GM19397 (cell line): ENCODE measurements at regions not wholly inside any gene's neighbourhood (a gene's known extent, or its start where the extent isn't known, plus 50 kb on each side); places are given as distances from the start of the nearest gene placed in this dataset.
"Not testable (repeated sequence)": the region's sequence is repeated elsewhere in the genome, so short reads cannot be mapped to it uniquely, and the experiment has no call there.

ENCODE experiments used
- ATAC-seq: cut with Tn5 transposase; IDR thresholded peaks from one replicate; pipeline ENCODE4 v1.9.1; 2021; ENCODE audit warnings: mild to moderate bottlenecking, moderate library complexity; ENCODE audit not compliant: unreplicated experiment

- no peak for ATAC-seq
Observed at GRCh38 chr4:111228874-111229273, 606.0 kb upstream of the PITX2 start.

GRCh38 chr4:111230265-111230664 is 607.4 kb upstream of the PITX2 start:
- no peak for ATAC-seq

DNA sequence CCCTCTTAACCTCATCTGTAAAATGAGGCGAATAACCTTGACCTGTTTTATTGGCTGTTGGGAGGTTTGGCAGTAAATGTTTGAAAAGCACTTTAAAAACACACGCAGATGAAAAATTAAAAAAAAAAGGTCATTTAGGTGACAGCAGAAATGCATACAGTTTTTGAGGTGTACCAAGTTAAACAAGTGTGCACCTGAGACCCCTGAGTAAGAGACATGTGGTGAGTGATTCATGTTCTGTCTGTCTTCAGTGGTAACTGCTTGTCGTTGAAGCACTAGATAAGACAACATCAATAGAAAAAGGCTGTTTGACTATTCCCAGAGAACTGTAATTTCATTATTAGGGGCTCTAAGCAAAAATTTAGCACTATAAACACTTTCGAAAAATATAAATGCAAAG is 608.4 kb upstream of the PITX2 start:
- no peak for ATAC-seq

DNA sequence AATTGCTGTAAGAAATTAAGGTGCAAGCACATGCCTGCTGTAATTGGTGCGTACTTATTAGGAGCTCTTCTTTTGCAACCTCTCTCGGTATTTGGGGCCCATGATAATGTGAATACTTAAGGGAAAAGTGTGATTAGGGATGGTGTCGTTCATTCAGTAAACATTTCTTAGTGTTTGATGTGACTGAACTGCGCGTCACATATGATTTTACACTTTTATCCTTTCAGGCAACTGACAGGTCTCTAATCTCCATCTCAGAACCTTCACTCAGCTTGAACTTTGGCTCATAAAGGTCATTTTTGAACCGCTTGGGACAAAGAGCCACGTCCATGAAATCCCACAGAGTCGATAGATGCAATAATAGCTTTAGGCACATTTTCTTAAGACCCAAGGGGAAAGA is 612.1 kb upstream of the PITX2 start:
- no peak for ATAC-seq

DNA sequence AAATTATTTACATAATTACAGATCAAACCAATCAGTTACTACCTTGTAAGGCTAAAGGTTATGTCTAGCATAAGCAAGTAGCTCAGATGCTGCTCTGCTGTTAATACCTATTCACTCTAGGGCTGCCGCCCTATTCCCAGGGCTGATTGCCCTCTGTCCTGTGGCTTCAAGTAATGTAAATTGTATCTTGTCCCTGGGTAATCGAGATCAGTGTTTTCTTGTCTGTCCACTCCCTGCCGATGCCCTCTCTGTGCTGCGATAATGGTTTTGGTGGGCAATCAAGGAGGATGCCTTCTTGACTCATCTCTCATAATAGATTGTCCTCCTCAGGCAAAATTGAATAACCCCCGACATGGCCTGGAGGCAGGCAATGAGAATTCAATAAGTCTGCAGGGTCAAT is 641.0 kb upstream of the PITX2 start:
- no peak for ATAC-seq

DNA sequence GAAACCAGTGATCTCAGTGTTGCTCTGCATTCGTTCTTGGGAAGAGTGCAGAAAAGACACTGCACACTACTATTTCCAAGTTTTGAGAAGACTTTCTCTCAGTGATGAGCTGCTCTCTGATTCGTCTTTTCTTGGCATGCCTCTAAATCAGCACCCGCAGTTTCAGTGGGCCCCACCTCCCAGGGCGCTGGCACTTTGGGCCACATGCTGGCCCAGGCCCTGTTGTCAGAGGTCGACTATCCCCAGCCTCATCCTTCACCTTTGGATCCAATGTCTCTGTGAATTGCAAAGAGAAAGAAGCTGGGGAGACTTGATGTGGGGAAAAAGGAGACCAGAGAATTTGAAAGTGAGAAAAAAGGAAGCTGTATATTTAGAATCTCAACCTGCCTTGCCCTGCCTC is 644.1 kb upstream of the PITX2 start:
- ATAC-seq = no peak

DNA sequence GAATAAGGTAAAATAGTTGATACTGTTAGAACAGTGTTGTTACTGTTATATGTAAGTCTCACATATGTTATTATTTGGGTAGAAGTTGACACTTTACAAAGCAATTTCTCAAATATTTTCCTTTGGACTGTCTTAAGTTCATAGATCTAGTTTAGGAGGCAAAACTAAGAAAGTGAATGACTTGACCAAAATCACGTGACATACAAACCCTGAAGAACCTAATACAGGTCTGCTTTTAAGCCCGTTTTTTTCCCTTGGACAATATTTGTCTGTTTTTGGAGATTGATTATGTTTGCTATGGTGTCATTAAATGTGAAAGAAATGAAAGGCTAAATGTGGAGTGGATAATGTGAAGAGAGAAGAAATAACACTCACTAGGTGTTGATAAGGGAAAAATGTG is 644.9 kb upstream of the PITX2 start:
- no peak for ATAC-seq

GRCh38 chr4:111268769-111269414 is 646.0 kb upstream of the PITX2 start:
- ATAC-seq = no peak

- no peak for ATAC-seq
Observed at GRCh38 chr4:111269439-111269838, 646.6 kb upstream of the PITX2 start.

DNA sequence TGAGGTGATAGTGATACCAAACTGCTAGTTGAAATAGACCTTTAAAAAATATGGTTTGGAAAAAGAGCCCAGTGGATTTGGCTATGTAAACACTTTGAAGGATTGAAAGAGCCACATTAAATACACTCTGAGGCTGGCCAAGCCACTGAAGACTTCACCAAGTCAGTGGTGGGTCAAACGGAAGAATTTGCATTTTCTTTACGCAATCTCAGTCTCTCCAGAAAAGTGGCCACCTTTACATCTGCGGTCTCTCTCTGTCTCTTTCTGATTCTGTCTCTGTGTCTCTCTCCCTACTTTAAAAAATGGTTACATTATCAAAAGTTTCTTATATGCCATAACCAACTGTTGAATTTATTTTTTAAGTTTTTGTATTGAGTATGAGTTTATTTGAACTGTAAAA is 651.2 kb upstream of the PITX2 start:
- no peak for ATAC-seq

DNA sequence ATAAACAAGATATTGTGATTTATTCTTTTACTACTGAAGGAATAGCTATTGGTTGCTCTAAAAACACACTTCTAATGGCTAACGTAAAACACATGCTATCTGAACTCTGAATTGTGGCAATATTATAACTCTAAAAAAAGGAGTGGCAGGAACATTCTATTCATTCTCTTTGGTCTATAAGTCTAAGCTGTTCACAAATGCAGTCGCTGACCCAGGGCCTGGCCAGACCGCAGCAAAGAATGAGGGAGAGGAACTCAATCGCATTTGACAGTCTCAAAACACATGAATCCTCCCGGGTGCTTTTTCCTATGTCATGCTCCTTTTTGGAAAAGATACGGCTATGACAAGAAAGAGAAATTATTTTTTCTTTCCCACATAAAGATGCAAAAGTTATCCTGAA is 651.6 kb upstream of the PITX2 start:
- no peak for ATAC-seq

- no peak for ATAC-seq
Observed at GRCh38 chr4:111281219-111281618, 658.3 kb upstream of the PITX2 start.

GRCh38 chr4:111282035-111282434 is 659.2 kb upstream of the PITX2 start:
- ATAC-seq = no peak

DNA sequence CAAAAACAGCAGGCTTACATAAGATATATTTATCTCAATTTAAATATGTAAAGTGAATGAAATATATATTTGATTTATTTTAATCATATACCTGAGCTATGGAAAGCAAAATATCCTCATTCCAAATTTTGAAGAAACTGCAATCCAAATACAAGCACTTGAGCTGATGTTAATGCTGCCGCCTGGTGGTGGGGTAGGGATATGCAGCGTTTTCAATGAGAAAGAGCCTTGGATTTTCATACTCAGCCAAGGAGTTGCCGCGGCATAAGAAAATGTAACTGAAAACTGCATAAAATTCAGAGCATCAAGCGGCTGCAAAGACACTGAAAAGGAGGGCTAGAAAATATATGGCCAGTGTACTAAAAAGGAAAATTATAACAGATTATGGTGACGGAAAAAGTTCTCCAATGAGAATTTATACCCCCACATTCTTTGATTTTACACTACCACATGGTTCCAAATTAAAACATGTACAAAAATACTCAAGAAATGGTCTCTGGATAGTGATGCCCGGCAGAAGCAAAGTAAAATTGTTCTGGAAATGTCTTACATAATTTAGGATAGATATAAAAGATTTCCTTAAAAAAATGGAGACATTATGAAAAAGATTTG is 660.3 kb upstream of the PITX2 start:
- no peak for ATAC-seq

GRCh38 chr4:111296466-111296865 is 673.6 kb upstream of the PITX2 start:
- no peak for ATAC-seq

GRCh38 chr4:111303806-111304205 is 680.9 kb upstream of the PITX2 start:
- no peak for ATAC-seq

DNA sequence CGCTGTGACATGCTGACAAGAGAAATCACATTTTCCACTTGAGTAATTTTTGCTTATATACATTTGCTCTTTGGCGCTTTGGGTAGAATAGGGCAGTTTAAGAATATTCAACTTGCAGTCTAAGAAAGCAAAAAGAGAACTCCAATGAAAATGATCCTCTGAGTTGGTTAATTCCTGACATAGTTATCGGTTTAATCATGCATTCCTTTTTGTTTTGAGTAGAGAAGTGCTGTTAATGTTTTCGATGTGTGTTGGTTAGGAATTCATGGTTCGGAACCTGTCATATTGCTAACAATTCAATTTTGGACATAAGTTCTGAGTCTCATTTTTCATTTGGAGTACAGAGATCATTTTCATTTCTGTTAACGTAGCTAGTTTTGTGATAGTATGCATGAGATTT is 700.6 kb upstream of the PITX2 start:
- no peak for ATAC-seq

- no peak for ATAC-seq
Observed at GRCh38 chr4:111323916-111324315, 701.0 kb upstream of the PITX2 start.

GRCh38 chr4:111326450-111326849 is 703.6 kb upstream of the PITX2 start:
- ATAC-seq = no peak

GRCh38 chr4:111330786-111331185 is 707.9 kb upstream of the PITX2 start:
- ATAC-seq = no peak

GRCh38 chr4:111334361-111334760 is 711.5 kb upstream of the PITX2 start:
- no peak for ATAC-seq

- not testable (repeated sequence) for ATAC-seq
Observed at GRCh38 chr4:111337186-111337876, 714.5 kb upstream of the PITX2 start.
